ENCODE measurements at regions not wholly inside any gene's neighbourhood (a gene's known extent, or its start where the extent isn't known, plus 50 kb on each side); places are given as distances from the start of the nearest gene placed in this dataset.

DNA sequence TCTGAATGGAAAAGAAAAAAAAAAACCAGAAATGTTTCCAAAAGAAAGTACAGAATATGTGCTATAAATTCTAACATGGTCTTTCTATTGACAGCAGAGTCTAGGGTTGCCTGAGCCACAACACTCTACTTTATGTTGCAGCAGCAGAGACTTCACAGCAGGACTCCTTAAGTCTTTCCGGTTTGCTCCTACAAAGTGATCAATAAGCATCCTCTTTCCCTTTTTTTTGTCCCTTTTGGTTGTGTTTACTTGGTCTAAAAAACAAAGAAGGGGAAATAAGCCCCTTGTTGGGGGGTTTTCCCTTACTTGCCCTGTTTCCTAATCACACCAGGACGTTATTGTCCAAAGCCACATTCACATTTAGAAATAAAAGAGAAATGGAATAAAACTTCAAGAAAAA is 163.1 kb upstream of the MPPED2 start:
- DNase-seq (ENCODE audit: low spot score in 2 of 2): no peak
- no peaks in the 10 kb centered on the region for H3K36me3 ChIP-seq
- no peaks in the 10 kb centered on the region for H3K4me1 ChIP-seq
- WGBS, 2 donors: 47 to 55% methylated on average over 2 of the region's 2 CpGs
- no peak overlapping the region for H3K27ac ChIP-seq
- H3K9me3 ChIP-seq: no peaks in the 10 kb centered on the region
- TF ChIP-seq EP300 (IDR thresholded peaks at IDR 0.05): no peak
- TF ChIP-seq POLR2A (IDR thresholded peaks at IDR 0.05): no peak
- TF ChIP-seq, protein P1, sequence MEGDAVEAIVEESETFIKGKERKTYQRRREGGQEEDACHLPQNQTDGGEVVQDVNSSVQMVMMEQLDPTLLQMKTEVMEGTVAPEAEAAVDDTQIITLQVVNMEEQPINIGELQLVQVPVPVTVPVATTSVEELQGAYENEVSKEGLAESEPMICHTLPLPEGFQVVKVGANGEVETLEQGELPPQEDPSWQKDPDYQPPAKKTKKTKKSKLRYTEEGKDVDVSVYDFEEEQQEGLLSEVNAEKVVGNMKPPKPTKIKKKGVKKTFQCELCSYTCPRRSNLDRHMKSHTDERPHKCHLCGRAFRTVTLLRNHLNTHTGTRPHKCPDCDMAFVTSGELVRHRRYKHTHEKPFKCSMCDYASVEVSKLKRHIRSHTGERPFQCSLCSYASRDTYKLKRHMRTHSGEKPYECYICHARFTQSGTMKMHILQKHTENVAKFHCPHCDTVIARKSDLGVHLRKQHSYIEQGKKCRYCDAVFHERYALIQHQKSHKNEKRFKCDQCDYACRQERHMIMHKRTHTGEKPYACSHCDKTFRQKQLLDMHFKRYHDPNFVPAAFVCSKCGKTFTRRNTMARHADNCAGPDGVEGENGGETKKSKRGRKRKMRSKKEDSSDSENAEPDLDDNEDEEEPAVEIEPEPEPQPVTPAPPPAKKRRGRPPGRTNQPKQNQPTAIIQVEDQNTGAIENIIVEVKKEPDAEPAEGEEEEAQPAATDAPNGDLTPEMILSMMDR (IDR thresholded peaks at IDR 0.05): no peak
- no peaks in the 10 kb centered on the region for H3K27me3 ChIP-seq
- H3K4me3 ChIP-seq: no peak overlapping the region

DNA sequence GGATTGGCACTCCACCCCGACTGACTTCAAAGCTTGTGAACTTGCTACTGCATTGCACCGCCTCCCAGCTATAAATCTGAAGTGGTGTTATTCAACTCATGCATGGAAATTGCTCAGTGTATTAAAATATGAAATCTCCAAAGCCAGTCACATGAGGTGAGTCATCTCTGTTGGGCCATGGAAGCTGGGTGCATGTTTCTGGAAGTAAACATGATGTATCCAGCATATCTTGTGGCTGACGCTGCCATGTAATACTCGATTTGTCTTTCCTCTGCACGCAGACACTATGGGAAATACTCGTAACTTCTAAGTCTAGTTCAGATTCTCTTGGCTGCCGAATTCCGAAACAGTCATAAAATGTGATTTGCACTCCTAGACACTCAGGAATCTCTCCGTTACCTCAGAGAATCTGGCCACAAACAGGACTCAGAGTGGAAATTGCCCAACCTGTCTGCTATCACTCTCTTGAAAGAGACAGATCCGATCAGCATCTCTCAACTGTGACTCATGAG is 154.9 kb upstream of the MPPED2 start:
- no peak for DNase-seq (ENCODE audit: low spot score in 2 of 2)
- Histone ChIP-seq H3K4me1 (no peaks in the 10 kb centered on the region), H3K9me3 (no peaks in the 10 kb centered on the region), H3K4me3 (no peak overlapping the region), H3K27ac (no peak overlapping the region), H3K36me3 (no peaks in the 10 kb centered on the region), H3K27me3 (no peaks in the 10 kb centered on the region)
- TF ChIP-seq, protein P1 (IDR thresholded peaks at IDR 0.05): no peak
- no peak for TF ChIP-seq POLR2A (IDR thresholded peaks at IDR 0.05)
- no peak for TF ChIP-seq EP300 (IDR thresholded peaks at IDR 0.05)
- 76 to 87% methylated on average over 10 of the region's 10 CpGs for WGBS, 2 donors

DNA sequence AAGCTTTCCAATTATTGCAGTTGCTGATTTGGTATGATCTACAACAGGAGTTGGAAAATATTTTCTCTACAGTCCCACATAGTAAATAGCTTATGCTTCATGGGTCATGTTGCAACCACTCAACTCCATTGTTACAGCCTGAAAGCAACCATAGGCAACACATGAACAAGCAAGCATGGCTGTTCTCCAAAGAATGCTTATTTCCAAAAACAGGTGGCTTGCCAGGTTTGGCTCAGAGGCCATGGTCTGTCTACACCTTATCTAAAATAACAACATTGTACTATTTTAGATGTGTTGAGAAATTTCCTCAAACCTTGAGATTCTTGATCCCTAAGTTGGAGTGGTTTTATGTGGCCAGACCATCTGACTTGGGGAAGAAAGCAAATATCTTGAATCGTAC is 153.9 kb upstream of the MPPED2 start:
- DNase-seq (ENCODE audit: low spot score in 2 of 2): no peak
- Histone ChIP-seq H3K4me1 (no peaks in the 10 kb centered on the region), H3K36me3 (no peaks in the 10 kb centered on the region), H3K27ac (no peak overlapping the region), H3K4me3 (no peak overlapping the region), H3K27me3 (no peaks in the 10 kb centered on the region), H3K9me3 (no peaks in the 10 kb centered on the region)
- no peak for TF ChIP-seq EP300 (IDR thresholded peaks at IDR 0.05)
- no peak for TF ChIP-seq POLR2A (IDR thresholded peaks at IDR 0.05)
- TF ChIP-seq, protein P1 (IDR thresholded peaks at IDR 0.05): no peak
- WGBS, 2 donors: 78 to 86% methylated on average over 1 of the region's 1 CpG

DNA sequence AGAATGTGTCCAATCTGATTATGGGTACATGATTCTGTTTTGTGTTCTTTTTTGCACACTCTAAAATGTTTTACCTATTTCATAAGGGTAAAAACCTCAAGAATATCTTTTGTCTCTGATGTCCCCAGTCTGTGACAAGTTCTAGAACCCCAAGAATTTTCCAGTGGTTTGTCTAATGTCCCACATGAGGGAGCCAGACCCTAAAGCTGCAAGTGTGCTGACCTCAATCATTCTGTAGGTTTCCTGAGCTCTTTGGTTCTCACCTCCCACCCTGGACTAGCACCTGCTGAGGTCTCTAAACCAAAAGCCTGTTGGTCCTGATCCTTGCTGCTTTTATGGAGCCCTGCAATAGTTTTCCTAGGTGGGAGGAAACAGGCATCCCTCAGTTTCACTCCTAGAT is 149.8 kb upstream of the MPPED2 start:
- no peaks in the 10 kb centered on the region for H3K27me3 ChIP-seq
- no peaks in the 10 kb centered on the region for H3K4me1 ChIP-seq
- no peaks in the 10 kb centered on the region for H3K9me3 ChIP-seq
- H3K4me3 ChIP-seq: no peak overlapping the region
- TF ChIP-seq, protein P1 (IDR thresholded peaks at IDR 0.05): no peak
- TF ChIP-seq POLR2A (IDR thresholded peaks at IDR 0.05) (no peak), EP300 (IDR thresholded peaks at IDR 0.05) (no peak)
- DNase-seq (ENCODE audit: low spot score in 2 of 2): no peak
- H3K36me3 ChIP-seq: no peaks in the 10 kb centered on the region
- no peak overlapping the region for H3K27ac ChIP-seq

DNA sequence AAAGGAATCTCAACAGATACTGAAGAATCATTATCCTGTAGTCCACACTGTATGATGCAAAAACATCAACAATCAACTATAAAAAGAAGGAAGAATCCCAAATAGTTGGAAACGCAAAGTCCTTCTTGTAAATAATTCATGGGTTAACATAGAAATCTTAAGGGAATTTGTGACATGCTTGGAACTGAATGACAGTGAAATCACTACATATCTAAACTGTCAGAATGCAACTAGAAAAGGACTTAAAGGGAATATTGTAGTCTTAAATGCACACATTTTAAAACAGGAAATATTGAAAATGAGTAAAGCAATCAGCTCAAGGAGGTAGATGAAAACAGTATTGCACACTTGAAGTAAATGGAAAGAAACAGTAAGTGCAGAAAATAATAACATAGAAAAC is 147.6 kb upstream of the MPPED2 start:
- Histone ChIP-seq H3K9me3 (no peaks in the 10 kb centered on the region), H3K27me3 (no peaks in the 10 kb centered on the region), H3K4me3 (no peak overlapping the region), H3K4me1 (no peaks in the 10 kb centered on the region), H3K36me3 (no peaks in the 10 kb centered on the region), H3K27ac (no peak overlapping the region)
- 53 to 60% methylated on average over 1 of the region's 1 CpG for WGBS, 2 donors
- DNase-seq (ENCODE audit: low spot score in 2 of 2): no peak
- TF ChIP-seq, protein P1 (IDR thresholded peaks at IDR 0.05): no peak
- TF ChIP-seq EP300 (IDR thresholded peaks at IDR 0.05) (no peak), POLR2A (IDR thresholded peaks at IDR 0.05) (no peak)

Measured in tibial nerve (tissue), 4 donors.